A673 (cell line): ENCODE measurements at regions not wholly inside any gene's neighbourhood (a gene's known extent, or its start where the extent isn't known, plus 50 kb on each side); places are given as distances from the start of the nearest gene placed in this dataset.

Source experiments
- BruUV-seq: library from RNA; stranded (reverse); fragments of 400-500 nt; replicated peaks from 2 replicates; lab custom pipeline; 2021; lab: Mats Ljungman, UMichigan
- CTCF ChIA-PET: fragments of 300-600 bp; sonication (Branson Sonifier 250); formaldehyde crosslinking; loops from one replicate; lab custom pipeline; 2022; ENCODE audit warnings: antibody characterized with exemption; lab: Charles Lee
- POLR2A ChIA-PET: fragments of 300-600 bp; sonication (Branson Sonifier 250); formaldehyde crosslinking; loops from one replicate; lab custom pipeline; 2022; ENCODE audit warnings: antibody characterized with exemption; ENCODE audit not compliant: low non-redundant PET; lab: Charles Lee
- DNase-seq: peaks from one replicate; pipeline ENCODE4 v3.0.0-alpha.2; 2015; ENCODE audit warnings: low spot score
- H3K27ac ChIP-seq: fragments of 200-600 bp; sonication (generic); 2 replicates; pipeline ENCODE4 v1.5.1; 2016; ENCODE audit warnings: mixed run types, low read depth, mild to moderate bottlenecking, mixed read lengths, antibody characterized with exemption, low read length; ENCODE audit not compliant: poor library complexity, severe bottlenecking
- H3K27me3 ChIP-seq: fragments of 200-600 bp; sonication (generic); replicated peaks from 2 replicates; pipeline ENCODE4 v1.6.1; 2017; ENCODE audit warnings: mixed run types, low read depth, mild to moderate bottlenecking, mixed read lengths, antibody characterized with exemption, low read length; ENCODE audit not compliant: insufficient read depth, poor library complexity
- H3K36me3 ChIP-seq: fragments of 200-600 bp; sonication (generic); 2 replicates; pipeline ENCODE4 v1.6.1; 2016; ENCODE audit warnings: mixed run types, mild to moderate bottlenecking, mixed read lengths, antibody characterized with exemption, low read length; ENCODE audit not compliant: insufficient read depth, poor library complexity, severe bottlenecking
- H3K4me1 ChIP-seq: fragments of 200-600 bp; sonication (generic); 2 replicates; pipeline ENCODE4 v1.6.1; 2017; ENCODE audit warnings: mixed run types, mild to moderate bottlenecking, mixed read lengths, antibody characterized with exemption, low read length; ENCODE audit not compliant: insufficient read depth, poor library complexity, severe bottlenecking
- H3K4me3 ChIP-seq: fragments of 200-600 bp; sonication (generic); 2 replicates; pipeline ENCODE4 v1.5.1; 2016; ENCODE audit warnings: low read depth, mixed run types, mild to moderate bottlenecking, mixed read lengths, low read length; ENCODE audit not compliant: poor library complexity, severe bottlenecking
- H3K9me3 ChIP-seq: fragments of 200-600 bp; sonication (generic); 2 replicates; pipeline ENCODE4 v1.6.1; 2016; ENCODE audit warnings: mixed run types, low read depth, mild to moderate bottlenecking, mixed read lengths, antibody characterized with exemption, low read length; ENCODE audit not compliant: poor library complexity, severe bottlenecking
- CTCF ChIP-seq: fragments of 300-800, 200-600 bp; sonication (generic); conservative IDR thresholded peaks from 2 replicates; pipeline ENCODE4 v1.5.1; 2017; ENCODE audit warnings: low read depth, mild to moderate bottlenecking, antibody characterized with exemption, low read length, moderate library complexity, mixed read lengths
- EZH2 ChIP-seq: fragments of 200-600 bp; sonication (generic); IDR thresholded peaks from 2 replicates; pipeline ENCODE4 v1.6.1; 2017; ENCODE audit warnings: borderline replicate concordance, low read depth, mild to moderate bottlenecking, mixed read lengths, antibody characterized with exemption, low read length; ENCODE audit not compliant: poor library complexity, severe bottlenecking
- intact Hi-C: fragments of 100-400 bp; cut with micrococcal nuclease; formaldehyde crosslinking; loops from one replicate; pipeline ENCODE4 v1.10.0; 2022; ENCODE audit not compliant: unreplicated experiment

GRCh38 chr3:28850186-28850585 is 430.7 kb upstream of the RBMS3 start:
- no peak for DNase-seq
- H3K36me3 ChIP-seq = no peaks in the 10 kb centered on the region
- no TSS peak for BruUV-seq
- H3K27ac ChIP-seq = no peak overlapping the region
- no peak overlapping the region for H3K4me3 ChIP-seq
- TF ChIP-seq CTCF = no peak
- TF ChIP-seq EZH2 = no peak
- intact Hi-C loops = loop anchor here (10.0 kb wide), 2 partner anchors 915 to 1185 kb away; no protein-coding TSS in a partner anchor
- no peaks in the 10 kb centered on the region for H3K9me3 ChIP-seq
- no peaks in the 10 kb centered on the region for H3K4me1 ChIP-seq
- POLR2A ChIA-PET = no interaction called here
- H3K27me3 ChIP-seq = no peaks in the 10 kb centered on the region
- CTCF ChIA-PET = no interaction called here

DNA sequence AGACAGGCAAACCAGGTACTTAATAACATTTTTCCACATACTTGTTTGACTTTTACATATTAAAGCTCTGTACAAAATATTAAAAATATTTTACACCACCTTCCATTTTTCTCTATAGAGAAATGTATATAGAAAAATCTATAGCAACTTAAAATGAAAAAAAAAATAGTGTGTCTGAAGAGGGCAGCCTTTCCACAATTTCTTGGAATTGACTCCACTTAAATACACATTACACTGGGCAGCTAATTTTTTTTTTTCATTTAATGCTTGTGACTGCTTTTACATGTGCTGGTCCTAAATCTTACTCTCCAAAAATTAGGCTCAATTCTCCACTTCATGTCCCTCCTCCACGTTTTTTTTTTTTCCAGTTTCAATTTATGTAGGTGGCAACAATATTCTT is 427.0 kb upstream of the RBMS3 start:
- DNase-seq = peak; percentile 31
- POLR2A ChIA-PET = no interaction called here
- Histone ChIP-seq H3K27me3 (no peaks in the 10 kb centered on the region), H3K4me3 (no peak overlapping the region), H3K36me3 (no peaks in the 10 kb centered on the region), H3K4me1 (peaks cover 3% of the 10 kb centered on the region), H3K9me3 (no peaks in the 10 kb centered on the region), H3K27ac (no peak overlapping the region)
- BruUV-seq = no TSS peak
- intact Hi-C loops = loop anchor here (10.0 kb wide), 2 partner anchors 911 to 1181 kb away; no protein-coding TSS in a partner anchor
- CTCF ChIA-PET = interaction anchor here (0.6 to 0.7 kb wide), 2 partner anchors 186 to 1159 kb away, joined by 3 to 4 read pairs; no protein-coding TSS in a partner anchor
- no peak; the same call in 1 of the 2 replicates for TF ChIP-seq CTCF

GRCh38 chr3:28856796-28857195 is 424.1 kb upstream of the RBMS3 start:
- CTCF ChIA-PET = no interaction called here
- Histone ChIP-seq H3K36me3 (no peaks in the 10 kb centered on the region), H3K27me3 (no peaks in the 10 kb centered on the region), H3K9me3 (no peaks in the 10 kb centered on the region), H3K27ac (no peak overlapping the region), H3K4me3 (no peak overlapping the region), H3K4me1 (peaks cover 14% of the 10 kb centered on the region)
- intact Hi-C loops = loop anchor here (10.0 kb wide), 2 partner anchors 908 to 1178 kb away; no protein-coding TSS in a partner anchor
- BruUV-seq = no TSS peak
- no peak for DNase-seq
- POLR2A ChIA-PET = no interaction called here
- TF ChIP-seq CTCF (no peak), EZH2 (no peak)
